ENCODE measurements at regions not wholly inside any gene's neighbourhood (a gene's known extent, or its start where the extent isn't known, plus 50 kb on each side); places are given as distances from the start of the nearest gene placed in this dataset.

GRCh38 chr22:34019190-34019845 lies 99.0 kb upstream of the LARGE1 start:
- TF ChIP-seq POLR2A (IDR thresholded peaks at IDR 0.05; ENCODE audit: low read length) = no peak
- TF ChIP-seq GATA1 (IDR thresholded peaks at IDR 0.05; ENCODE audit: low read depth, low read length) = no peak

Measured in erythroblast (primary cell).